OCI-LY7 (cell line): ENCODE measurements at regions not wholly inside any gene's neighbourhood (a gene's known extent, or its start where the extent isn't known, plus 50 kb on each side); places are given as distances from the start of the nearest gene placed in this dataset.

Experiments used
- BruUV-seq: library from RNA; stranded (reverse); fragments of 400-500 nt; replicated peaks from 2 replicates; lab custom pipeline; 2021; lab: Mats Ljungman, UMichigan
- CTCF ChIA-PET: fragments of 300-600 bp; sonication (Branson Sonifier 250); formaldehyde crosslinking; loops from one replicate; lab custom pipeline; 2022; ENCODE audit warnings: antibody characterized with exemption; ENCODE audit not compliant: unreplicated experiment; lab: Charles Lee
- POLR2A ChIA-PET: fragments of 300-600 bp; sonication (Branson Sonifier 250); formaldehyde crosslinking; loops from one replicate; lab custom pipeline; 2022; ENCODE audit warnings: antibody characterized with exemption; lab: Charles Lee
- DNase-seq: peaks from one replicate; pipeline ENCODE4 v3.0.0-alpha.2; 2015; ENCODE audit warnings: low spot score
- H2AFZ ChIP-seq: fragments of 200-600 bp; sonication (generic), shearing (Covaris generic); 2 replicates; pipeline ENCODE4 v1.6.1; 2014; ENCODE audit warnings: mild to moderate bottlenecking, antibody characterized with exemption, low read length, moderate library complexity
- H3K27ac ChIP-seq: fragments of 200-600 bp; sonication (generic); 2 replicates; pipeline ENCODE4 v1.5.1; 2014; ENCODE audit warnings: mixed run types, low read depth, mild to moderate bottlenecking, moderate library complexity, low read length, inconsistent platforms; ENCODE audit not compliant: poor library complexity, severe bottlenecking
- H3K36me3 ChIP-seq: fragments of 200-600 bp; sonication (generic); 2 replicates; pipeline ENCODE4 v1.6.1; 2014; ENCODE audit warnings: mild to moderate bottlenecking, antibody characterized with exemption, low read length, moderate library complexity, mixed read lengths; ENCODE audit not compliant: insufficient read depth
- H3K4me1 ChIP-seq: fragments of 200-600 bp; sonication (generic); 2 replicates; pipeline ENCODE4 v1.5.1; 2014; ENCODE audit warnings: mild to moderate bottlenecking, low read length; ENCODE audit not compliant: insufficient read depth, poor library complexity, severe bottlenecking
- H3K4me2 ChIP-seq: fragments of 200-600 bp; sonication (generic); 2 replicates; pipeline ENCODE4 v1.6.1; 2014; ENCODE audit warnings: mild to moderate bottlenecking, low read length
- H3K4me3 ChIP-seq: fragments of 200-600 bp; sonication (generic); 2 replicates; pipeline ENCODE4 v1.5.1; 2014; ENCODE audit warnings: mild to moderate bottlenecking, low read depth, low read length; ENCODE audit not compliant: poor library complexity, severe bottlenecking
- H3K79me2 ChIP-seq: fragments of 200-600 bp; sonication (generic); 2 replicates; pipeline ENCODE4 v1.6.1; 2016; ENCODE audit warnings: low read depth, mild to moderate bottlenecking, low read length, moderate library complexity, mixed read lengths; ENCODE audit not compliant: insufficient read depth
- H3K9me2 ChIP-seq: fragments of 200-600 bp; sonication (generic); 2 replicates; pipeline ENCODE4 v1.6.1; 2016; ENCODE audit warnings: mild to moderate bottlenecking, low read length, mixed read lengths; ENCODE audit not compliant: insufficient read depth
- H3K9me3 ChIP-seq: fragments of 200-600 bp; sonication (generic); 2 replicates; pipeline ENCODE4 v1.6.1; 2014; ENCODE audit warnings: mild to moderate bottlenecking, mixed run types, low read length, mixed read lengths
- H4K20me1 ChIP-seq: fragments of 200-600 bp; sonication (generic); 2 replicates; pipeline ENCODE4 v1.6.1; 2014; ENCODE audit warnings: mild to moderate bottlenecking, antibody characterized with exemption, low read length, moderate library complexity, mixed read lengths; ENCODE audit not compliant: insufficient read depth
- EZH2phosphoT487 ChIP-seq: fragments of 200-600 bp; sonication (generic); IDR thresholded peaks from 2 replicates; pipeline ENCODE4 v1.6.1; 2018; ENCODE audit warnings: low read depth, borderline replicate concordance, mild to moderate bottlenecking, mixed run types, antibody characterized with exemption, low read length, moderate library complexity, mixed read lengths
- intact Hi-C: fragments of 100-400 bp; cut with micrococcal nuclease; formaldehyde crosslinking; loops from one replicate; pipeline ENCODE4 v1.10.0; 2022; ENCODE audit not compliant: unreplicated experiment
- TF ChIP-seq, protein P1 (sequence below): fragments of 200-600 bp; sonication (generic); conservative IDR thresholded peaks from 2 replicates; pipeline ENCODE4 v1.5.1; 2014; ENCODE audit warnings: mild to moderate bottlenecking, antibody characterized with exemption, low read length, moderate library complexity, mixed read lengths

DNA sequence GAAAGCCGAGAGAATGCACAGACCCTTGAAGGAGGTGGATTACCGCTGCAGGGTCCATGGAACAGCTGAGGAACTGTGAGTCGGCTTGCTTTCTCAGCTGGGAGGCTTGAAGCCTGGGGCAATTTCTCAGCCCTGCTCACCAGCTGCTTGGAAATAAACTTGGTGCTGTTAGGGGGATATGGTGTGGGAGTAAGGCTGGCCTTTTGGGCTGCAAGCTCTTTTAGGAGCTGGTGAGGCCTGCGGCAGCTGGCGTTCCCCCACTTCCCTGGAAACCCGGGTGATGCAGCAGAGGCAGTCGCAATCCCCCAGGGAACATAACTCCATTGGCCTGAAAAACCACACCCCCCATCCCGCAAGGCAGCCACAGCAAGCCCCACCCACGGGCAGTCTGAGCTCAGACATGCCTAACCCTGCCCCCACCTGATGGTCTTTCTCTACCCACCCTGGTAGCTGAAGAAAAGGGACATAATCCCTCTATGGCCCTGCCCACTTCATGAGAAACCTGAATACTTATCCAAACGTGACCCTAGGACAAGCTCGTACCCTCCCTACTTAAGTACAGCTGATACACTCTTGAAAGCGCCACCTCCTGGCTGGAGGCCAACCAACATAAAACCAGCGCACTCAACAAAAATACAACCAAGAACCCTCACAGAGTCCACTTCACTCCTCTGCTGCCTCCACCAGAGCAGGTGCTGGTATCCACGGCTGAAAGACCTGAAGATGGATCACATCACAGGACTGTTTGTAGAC is 1995.8 kb downstream of the NCAM2 start:
- no TSS peak for BruUV-seq
- Histone ChIP-seq H4K20me1 (no peaks in the 10 kb centered on the region), H3K36me3 (no peaks in the 10 kb centered on the region), H3K4me3 (no peak overlapping the region), H3K79me2 (no peaks in the 10 kb centered on the region), H3K9me2 (no peaks in the 10 kb centered on the region), H2AFZ (no peak overlapping the region), H3K4me2 (no peak overlapping the region), H3K27ac (no peak overlapping the region), H3K9me3 (peaks cover 30% of the 10 kb centered on the region), H3K4me1 (no peaks in the 10 kb centered on the region)
- CTCF ChIA-PET, result no interaction called here
- DNase-seq, result no peak
- TF ChIP-seq, protein P1, sequence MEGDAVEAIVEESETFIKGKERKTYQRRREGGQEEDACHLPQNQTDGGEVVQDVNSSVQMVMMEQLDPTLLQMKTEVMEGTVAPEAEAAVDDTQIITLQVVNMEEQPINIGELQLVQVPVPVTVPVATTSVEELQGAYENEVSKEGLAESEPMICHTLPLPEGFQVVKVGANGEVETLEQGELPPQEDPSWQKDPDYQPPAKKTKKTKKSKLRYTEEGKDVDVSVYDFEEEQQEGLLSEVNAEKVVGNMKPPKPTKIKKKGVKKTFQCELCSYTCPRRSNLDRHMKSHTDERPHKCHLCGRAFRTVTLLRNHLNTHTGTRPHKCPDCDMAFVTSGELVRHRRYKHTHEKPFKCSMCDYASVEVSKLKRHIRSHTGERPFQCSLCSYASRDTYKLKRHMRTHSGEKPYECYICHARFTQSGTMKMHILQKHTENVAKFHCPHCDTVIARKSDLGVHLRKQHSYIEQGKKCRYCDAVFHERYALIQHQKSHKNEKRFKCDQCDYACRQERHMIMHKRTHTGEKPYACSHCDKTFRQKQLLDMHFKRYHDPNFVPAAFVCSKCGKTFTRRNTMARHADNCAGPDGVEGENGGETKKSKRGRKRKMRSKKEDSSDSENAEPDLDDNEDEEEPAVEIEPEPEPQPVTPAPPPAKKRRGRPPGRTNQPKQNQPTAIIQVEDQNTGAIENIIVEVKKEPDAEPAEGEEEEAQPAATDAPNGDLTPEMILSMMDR, result no peak
- no peak for TF ChIP-seq EZH2phosphoT487
- intact Hi-C loops, result no loop called here
- POLR2A ChIA-PET, result interaction anchor here (0.6 to 1.0 kb wide), 2 partner anchors 13 to 1591 kb away, joined by 3 to 5 read pairs; no protein-coding TSS in a partner anchor

DNA sequence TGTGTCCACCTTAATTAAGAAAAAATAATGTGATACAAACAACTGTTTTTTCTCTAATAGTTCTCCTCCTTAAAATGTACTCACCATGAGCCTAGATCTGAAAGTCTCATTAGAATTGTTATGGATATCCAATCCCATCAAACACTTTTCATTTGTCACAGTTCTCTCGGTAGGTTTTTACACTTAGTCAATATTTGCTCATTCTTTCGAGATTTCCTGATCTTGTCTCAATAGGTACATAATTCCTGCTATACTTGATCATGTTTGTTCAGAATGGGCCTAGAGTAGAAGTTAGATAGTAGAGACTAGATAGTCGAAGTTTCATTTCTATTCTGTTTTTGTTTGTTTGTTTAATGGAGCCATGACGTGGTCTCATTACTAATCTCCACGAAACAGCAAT is 2005.7 kb downstream of the NCAM2 start:
- ChIA-PET CTCF (no interaction called here), POLR2A (no interaction called here)
- intact Hi-C loops, result no loop called here
- no TSS peak for BruUV-seq
- Histone ChIP-seq H3K27ac (no peak overlapping the region), H3K4me1 (no peaks in the 10 kb centered on the region), H3K79me2 (no peaks in the 10 kb centered on the region), H3K36me3 (no peaks in the 10 kb centered on the region), H3K9me2 (no peaks in the 10 kb centered on the region), H4K20me1 (no peaks in the 10 kb centered on the region), H3K4me2 (no peak overlapping the region), H3K4me3 (no peak overlapping the region), H3K9me3 (peaks cover 23% of the 10 kb centered on the region; the same call in 1 of the 2 replicates), H2AFZ (no peak overlapping the region)
- TF ChIP-seq EZH2phosphoT487, result no peak
- TF ChIP-seq, protein P1, result no peak
- no peak for DNase-seq

DNA sequence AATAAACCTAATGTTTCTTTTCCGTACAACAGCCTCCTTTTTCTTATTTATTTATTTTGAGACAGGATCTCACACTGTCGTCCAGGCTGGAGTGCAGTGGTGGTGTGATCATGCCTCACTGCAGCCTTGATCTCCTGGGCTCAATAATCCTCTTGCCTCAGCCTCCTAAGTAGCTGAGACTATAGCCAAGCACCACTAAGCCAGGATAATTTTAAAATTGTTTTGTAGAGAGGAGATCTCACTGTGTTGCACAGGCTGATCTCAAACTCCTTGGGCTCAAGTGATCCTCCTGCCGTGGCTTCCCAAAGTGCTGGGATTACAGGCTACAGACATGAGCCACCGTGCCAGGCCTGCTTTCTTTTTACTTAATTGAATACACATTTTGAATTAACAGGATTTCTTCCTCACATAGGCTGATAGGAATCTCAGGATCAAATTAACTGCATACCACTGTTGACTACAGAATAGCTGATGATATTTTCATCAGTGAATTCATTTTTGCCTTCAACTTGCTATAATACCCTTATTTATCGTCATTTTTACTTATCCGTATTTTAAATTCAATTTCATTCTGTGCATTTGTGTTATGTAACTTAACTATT is 2010.5 kb downstream of the NCAM2 start:
- Histone ChIP-seq H3K9me2 (no peaks in the 10 kb centered on the region), H3K4me3 (no peak overlapping the region), H3K9me3 (peaks cover 48% of the 10 kb centered on the region; the same call in 1 of the 2 replicates), H4K20me1 (no peaks in the 10 kb centered on the region), H3K36me3 (no peaks in the 10 kb centered on the region), H3K27ac (no peak overlapping the region), H3K4me1 (no peaks in the 10 kb centered on the region), H2AFZ (no peak overlapping the region), H3K79me2 (no peaks in the 10 kb centered on the region), H3K4me2 (no peak overlapping the region)
- CTCF ChIA-PET, result no interaction called here
- no TSS peak for BruUV-seq
- no peak for TF ChIP-seq EZH2phosphoT487
- TF ChIP-seq, protein P1, result no peak
- no peak for DNase-seq
- intact Hi-C loops, result no loop called here
- POLR2A ChIA-PET, result interaction anchor here (0.6 kb wide), 2 partner anchors 33 to 51 kb away, joined by 3 to 5 read pairs; no protein-coding TSS in a partner anchor
